ENCODE measurements at regions not wholly inside any gene's neighbourhood (a gene's known extent, or its start where the extent isn't known, plus 50 kb on each side); places are given as distances from the start of the nearest gene placed in this dataset.

GRCh38 chr7:132072873-132073272, 503.4 kb downstream of the PLXNA4 start:
- DNase-seq = no peak

- no peak for DNase-seq
These were observed 504.1 kb downstream of the PLXNA4 start for GRCh38 chr7:132072165-132072564.

DNA sequence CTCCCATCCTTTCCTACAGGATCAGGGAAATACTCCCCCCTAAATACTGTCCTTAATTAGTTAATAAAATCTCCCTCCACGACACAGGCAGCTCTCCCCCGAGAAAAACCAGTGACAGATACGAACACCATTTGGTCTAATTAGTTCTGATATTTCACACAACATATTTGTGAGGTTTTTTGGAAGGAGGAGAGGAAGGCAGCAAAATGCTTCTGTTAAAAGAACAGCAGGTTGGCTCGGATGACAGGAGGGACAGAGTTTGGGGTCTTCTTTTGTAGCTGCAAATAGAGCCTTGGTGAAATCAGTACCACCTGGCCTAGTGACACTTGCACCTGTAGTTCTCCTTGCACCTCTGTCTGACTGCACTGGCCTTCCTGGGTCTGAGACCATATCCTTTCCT, 507.0 kb downstream of the PLXNA4 start:
- DNase-seq = no peak

DNA sequence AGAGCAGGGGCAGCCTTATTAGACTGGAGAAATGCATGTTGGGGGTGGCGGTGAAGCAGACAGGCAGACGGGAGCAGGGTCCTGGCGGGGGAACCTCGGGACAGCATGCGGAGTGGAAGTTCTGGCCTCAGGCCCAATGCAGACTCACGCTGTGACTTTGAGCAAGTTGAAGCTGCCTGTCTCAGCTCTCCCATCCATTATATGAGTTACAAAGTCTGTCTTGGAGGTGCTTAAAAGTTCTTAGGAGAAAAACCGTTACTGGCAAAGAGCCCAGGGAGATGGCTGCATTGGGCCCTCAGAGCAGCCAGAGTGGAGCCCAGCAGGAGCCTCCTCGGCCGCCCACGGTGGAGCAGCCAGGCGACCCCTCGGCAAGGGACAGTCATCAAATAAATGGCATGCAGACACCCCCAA, 509.5 kb downstream of the PLXNA4 start:
- peak; percentile 52 for DNase-seq

DNA sequence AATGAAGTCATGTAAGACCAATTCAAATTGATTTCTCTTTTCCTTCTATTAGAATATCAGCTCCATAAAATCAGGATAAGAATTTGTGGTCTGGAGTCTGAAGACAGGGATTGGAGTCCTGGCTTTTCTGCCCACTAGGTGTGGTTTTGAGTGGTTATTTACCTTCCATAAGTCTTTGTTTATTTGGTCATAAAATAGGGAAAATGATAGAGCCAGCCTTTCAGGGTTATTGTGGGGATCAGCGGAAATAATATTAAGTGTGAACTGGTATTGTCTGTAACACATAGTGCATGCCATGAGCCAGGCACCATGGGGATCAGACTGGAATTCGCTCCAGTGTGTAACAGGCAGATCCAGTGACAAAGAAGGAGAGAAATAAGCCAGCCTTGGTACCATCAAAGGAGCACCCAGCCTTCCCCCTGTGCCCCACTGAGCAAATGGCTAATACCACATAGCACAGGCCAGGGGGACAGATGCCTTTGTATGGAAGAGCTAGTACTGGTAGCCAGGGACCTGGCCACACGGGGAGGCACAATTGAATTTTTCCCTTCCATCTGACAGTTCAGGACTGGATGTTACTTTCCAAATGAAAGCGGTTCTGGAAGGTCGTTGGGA, 509.7 kb upstream of the PODXL start:
- DNase-seq = no peak

DNA sequence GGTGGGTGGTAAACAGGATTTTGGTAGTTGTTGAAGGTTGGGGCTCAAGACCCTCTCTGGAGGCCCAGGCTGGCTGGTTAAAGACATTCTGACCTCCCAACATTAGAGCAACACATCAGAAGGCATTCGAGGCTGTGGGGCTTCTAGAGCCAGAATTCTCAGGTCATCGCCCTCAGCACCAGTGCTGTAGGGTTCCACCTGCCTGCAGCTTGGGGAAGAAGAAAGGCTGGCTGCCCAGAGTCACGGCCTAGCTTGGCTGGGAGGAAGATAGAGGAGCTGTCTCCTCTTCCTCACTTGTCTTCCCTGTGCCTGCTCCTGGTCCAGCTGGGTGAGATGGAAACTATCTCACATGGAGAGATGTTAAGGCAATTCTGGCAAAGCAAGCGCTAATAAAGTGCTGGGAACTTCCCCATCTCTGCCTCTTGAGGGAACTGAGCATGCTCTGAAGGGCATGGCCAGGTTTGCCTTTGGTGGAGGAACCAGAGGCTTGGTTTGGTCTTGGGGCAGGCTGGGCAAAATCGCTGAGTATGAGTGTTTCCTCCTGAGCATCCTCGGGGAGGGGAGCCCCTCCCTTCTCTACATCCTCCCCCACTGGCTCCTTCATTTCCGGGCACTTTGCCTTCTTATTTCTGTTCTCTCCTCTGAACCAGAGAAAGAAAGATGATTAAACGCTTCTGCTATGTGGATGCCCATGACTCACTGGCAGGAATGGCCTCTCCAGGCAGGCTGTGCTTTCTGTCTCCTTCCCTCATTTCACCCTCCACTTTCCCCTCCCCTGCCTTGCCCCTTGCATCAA, 509.0 kb upstream of the PODXL start:
- DNase-seq = peak; percentile 50

GRCh38 chr7:132063800-132064199, 507.4 kb upstream of the PODXL start:
- no peak for DNase-seq

DNA sequence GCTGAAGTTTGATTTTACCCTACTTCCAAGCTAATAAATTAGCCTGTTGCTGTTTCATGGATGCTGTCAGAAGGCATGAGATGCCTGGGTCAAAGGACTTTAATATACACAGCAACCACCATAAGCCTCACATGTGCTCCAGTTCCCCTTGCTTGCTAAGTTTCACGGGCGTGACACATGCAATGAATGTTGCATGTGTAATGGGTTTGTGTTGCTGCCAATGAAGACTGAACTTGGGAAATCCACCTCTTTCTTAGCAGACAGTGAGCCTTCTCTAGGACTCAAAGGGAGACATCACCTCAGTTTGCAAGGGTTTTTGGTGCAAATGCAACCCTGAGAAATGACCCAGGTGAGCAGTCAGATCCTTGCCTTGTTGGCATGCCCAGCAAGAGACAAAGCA, 505.5 kb upstream of the PODXL start:
- no peak for DNase-seq

DNA sequence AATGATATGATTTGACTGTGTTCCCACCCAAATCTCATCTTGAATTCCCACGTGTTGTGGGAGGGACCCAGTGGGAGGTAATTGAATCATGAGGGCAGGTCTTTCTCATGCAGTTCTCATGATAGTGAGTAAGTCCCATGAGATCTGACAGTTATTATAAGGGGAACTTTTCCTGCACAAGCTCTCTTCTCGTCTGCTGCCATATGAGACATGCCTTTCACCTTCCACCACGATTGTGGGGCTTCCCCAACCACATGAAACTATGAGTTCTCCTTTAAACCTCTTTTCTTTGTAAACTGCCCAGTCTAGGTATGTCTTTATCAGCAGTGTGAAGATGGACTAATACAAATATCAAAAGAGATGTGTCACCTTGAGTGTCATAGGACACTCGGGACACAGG, 502.7 kb upstream of the PODXL start:
- no peak for DNase-seq

- DNase-seq = no peak
These were observed 499.1 kb upstream of the PODXL start for GRCh38 chr7:132055336-132056120.

- DNase-seq = no peak
These were observed 497.4 kb upstream of the PODXL start for GRCh38 chr7:132053871-132054270.

DNA sequence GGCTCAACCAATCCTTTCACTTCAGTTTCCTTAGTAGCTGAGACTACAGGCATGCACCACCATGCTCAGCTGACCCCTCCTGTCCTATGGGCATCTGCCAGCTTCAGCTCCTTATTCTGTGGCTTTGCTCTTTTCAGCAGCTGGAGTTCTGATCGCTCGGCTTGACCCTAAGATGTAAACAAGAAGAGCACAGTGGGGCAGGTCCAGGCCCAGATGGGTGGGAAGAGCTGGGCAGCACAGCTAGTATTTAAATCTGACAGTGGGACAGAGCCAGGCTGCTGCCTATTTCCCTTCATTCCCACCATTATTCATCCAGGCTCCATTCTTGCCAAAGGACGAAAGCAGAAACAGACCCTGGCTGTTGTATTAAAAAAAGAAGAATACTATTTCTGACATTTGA, 494.9 kb upstream of the PODXL start:
- no peak for DNase-seq

DNA sequence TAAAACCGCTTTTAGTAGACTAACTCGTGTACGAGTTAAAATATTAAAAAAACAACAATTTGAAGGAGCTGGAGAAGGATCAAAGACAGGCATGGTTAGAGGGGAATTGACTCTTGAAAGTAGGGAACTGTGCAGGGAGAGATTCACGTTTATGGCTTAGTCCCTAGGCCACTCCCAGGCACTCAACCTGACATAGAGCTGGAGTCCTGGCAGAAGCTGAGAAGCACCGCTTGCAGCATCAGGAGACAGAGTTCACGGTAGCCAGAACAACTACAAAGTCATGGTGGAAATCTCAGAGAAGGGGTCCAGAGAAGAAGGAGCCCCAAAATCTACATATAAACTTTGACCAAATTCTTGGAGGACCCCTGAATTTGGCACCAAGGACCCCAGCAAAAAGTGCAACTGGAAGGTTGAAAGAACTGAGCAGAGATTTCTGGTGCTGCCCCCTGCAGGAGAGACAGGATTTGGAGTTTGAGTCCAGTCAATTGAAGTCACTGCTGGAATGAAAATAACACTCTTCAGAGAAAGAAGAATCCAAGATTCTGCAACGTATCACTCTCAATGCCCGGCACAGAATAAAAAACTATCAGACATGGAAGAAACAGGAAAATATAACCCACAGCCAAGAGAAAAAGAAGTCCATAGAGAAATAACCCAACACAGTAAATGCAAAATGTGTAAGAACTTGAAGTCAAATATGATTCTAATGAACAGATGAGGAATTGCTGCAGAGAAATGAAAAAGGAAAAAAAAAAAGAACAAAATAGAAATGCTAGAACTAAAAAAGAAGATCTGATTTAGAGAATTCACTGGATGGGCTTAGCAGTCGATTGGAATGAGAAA, 493.3 kb upstream of the PODXL start:
- no peak for DNase-seq

DNA sequence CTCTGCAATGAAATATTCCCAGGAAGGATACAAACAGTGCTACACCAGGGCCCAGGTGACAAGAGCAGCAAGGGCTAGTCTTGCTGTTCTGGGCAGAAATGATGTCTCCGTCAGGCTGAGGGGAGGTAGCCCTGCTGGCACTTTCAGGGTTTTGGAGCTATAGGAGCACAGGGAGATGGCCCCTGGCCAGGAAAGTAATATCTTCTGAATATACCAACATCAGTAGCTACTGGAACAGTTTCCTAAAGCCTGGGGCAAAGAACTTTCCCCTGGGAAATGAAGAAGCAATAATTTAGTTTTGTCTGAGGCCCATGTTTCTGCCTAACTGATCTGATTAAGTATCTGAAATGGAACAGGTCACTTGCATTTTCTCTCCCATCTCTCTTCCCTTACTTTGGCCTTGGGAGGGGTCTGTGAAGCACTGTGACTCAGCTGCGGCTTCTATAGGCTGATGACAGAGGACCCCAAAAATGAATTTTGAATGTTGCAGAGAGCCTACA, 489.1 kb upstream of the PODXL start:
- DNase-seq = no peak

GRCh38 chr7:132045002-132045401, 488.6 kb upstream of the PODXL start:
- DNase-seq = no peak

- DNase-seq = no peak
These were observed 487.8 kb upstream of the PODXL start for GRCh38 chr7:132044247-132044646.

DNA sequence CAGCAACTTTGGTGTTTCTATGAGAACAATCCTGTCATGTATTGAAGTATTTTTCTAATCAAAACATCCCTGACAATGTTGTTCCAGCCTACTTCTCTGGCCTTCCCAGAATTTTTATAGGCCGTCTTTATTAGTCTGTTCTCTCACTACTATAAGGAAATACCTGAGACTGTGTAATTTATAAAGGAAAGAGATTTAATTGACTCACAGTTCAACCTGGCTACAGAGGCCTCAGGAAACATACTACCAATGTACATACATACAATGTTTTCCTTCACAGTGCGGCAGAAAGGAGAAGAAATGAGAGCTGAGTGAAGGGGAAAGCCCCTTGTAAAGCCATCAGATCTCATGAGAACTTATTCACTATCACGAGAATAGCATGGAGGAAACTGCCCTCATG, 484.7 kb upstream of the PODXL start:
- DNase-seq = no peak

DNA sequence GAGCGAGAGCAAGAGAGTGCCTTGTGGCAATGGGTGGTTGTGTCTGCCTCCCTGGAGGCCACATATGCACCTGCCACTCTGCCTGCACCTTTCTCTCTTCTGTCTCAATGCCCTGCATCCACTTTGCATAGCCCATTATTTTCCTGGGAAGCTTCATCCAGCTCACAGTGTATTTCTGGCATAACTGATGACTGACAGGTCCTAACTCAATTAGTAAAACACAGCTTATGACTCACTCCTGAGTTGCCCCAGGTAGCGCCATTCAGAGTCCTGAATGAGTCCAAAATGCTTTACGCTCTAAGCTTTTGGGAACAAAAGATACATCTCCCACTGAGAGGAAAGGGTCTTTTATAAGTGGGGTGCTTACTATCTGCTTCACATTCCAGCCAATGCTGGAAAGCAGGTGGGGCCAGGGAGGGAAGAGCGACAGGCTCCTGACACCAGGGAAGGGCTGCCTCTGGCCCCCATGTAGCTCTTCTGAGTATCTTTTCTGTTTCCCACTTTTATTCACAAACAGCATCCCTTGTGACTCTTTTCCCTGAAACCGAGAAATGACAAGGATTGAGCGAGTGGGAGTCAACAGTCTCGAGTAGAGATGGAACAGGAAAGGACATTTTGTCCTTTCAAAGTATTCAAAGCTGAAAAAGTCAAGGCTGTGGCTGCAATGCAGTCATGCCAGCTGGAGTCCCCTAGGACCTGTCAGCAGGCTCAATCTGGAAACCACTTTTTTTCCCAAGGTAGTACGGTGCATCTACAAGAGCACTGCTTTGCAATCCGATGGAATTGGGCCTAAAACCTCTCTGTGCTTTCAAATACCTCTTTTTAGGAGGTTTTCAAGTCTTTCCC, 479.3 kb upstream of the PODXL start:
- DNase-seq = no peak

DNA sequence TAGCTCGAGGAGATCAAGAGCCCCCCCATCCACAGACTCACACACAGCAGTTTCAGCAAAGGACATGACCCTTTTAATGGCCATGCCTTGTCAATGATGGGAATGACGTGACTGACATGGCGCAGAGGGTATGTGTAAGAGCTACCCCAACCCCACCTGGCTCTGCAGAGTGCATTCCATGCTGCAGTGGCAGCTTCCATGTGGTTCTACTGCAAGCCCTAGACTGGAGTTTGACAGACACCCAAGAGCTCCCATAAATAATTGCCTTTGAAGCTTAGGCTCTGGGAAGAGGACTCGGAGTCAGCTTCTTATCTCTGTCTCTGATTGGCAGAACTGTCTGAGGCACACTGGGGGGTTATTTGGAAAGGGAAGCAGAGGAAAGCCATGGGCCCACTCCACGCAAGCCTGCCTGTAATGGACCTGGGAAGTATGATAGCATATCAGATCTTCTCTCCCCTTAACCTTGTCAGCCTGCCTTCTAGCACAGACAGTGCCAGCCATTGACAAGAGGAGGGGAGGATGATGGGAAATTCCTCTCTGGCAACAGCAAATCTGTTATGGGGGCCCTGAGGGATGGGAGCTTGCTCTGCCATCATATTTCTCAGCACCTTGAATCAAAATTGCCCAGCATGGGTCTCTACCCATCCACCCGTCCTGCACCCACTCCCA, 478.5 kb upstream of the PODXL start:
- no peak for DNase-seq

- DNase-seq = no peak
These were observed 474.5 kb upstream of the PODXL start for GRCh38 chr7:132030883-132031282.

GRCh38 chr7:132030086-132030568, 473.7 kb upstream of the PODXL start:
- peak; percentile 63 for DNase-seq

All from midbrain (tissue), 1 donor.